HG02763 (cell line): ENCODE measurements at regions not wholly inside any gene's neighbourhood (a gene's known extent, or its start where the extent isn't known, plus 50 kb on each side); places are given as distances from the start of the nearest gene placed in this dataset.

Experiments used
- ATAC-seq: cut with Tn5 transposase; IDR thresholded peaks from one replicate; pipeline ENCODE4 v1.9.1; 2021; ENCODE audit warnings: mild to moderate bottlenecking, moderate library complexity; ENCODE audit not compliant: unreplicated experiment

DNA sequence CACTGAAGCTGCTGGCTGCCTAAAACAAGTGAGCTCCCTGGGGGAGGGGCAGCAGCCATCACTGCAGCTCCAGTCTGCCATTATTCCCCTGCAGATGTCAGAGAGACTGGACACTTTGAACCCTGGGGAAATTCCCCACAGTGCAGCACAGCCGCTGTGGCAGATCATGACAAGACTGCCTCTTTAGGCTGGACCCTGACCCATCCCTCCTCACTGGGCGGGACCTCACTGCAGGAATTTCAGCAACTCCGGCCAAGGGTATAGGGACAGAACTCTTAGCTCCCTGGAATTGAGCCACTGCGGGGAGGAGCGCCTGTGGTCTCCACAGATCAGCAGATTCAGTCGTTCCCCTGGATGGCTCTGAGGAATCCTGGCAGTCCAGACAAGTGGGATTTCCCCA, 964.6 kb downstream of the BRINP3 start:
- ATAC-seq = no peak

DNA sequence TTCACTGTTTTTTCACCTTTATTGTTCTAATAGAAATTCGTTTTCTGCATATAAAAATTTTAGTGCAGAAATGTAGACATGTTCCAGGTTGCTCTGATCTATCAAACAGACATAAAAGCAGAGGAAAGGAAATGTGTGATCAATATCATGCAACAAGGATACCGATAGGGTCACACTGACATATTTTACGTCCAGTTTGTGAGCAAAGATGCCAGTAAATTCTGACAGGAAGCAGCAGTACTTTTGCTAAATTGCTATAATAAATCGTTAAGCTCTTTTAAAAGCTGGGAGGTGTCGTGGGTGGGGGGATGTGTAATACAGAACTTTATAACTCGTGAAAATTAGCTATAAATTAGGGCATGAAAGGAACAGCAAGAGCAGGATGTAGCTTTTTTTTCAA, 955.2 kb downstream of the BRINP3 start:
- no peak for ATAC-seq

DNA sequence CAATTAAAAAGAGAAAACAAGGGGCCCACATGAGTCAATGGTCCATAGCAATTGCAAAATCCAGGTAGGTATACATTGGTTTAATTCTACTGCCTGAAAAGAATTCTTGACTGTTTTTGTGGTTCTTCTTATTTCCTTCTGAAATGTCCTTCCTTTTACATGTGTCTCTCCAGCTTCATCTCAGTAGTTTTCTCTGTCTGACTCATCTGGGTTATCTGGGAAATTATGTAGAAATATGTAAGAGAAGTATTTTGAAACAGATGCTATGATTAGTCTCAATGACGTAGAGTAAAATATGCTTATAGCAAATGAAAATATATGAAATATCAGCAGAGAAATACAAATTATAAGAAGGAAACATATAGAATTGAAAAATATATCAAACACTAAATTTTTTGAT, 953.2 kb downstream of the BRINP3 start:
- ATAC-seq = no peak

DNA sequence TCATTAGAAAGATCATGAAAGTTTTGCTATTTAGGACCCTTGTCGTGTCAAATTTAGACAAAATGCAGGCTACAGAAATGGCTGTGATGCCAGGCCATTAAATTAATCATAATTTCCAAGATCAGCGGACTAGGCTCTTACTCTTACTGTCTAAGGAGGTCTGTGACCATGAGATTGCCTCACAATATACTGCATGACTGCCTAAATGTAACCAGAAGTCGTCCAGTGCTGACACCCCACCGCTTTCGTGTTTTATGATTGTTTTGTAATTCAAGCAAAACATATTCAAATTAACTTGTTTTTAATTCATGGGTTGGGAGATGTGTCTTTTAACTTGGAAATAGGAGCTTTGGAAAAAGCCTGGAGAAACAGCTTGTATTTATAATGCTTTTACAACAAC, 947.5 kb downstream of the BRINP3 start:
- ATAC-seq = no peak

DNA sequence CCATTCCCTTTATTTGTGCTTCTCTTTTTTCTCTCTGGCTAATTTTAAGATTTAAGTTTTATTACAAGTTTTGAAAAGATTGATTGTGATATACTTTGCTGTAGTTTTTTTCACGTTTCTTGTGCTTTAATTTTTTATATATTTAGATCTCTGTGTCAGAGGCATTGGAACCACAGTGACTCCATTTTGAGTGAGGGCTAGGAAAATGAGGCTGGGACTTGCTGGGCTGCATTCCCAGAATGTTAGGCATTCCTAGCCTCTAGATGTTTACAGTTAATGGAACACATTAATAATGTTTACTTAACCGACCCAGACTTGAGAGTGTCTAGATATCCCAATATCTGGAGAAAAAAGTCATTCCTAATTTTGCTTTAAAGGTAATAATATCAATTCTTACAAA, 939.4 kb downstream of the BRINP3 start:
- no peak for ATAC-seq

DNA sequence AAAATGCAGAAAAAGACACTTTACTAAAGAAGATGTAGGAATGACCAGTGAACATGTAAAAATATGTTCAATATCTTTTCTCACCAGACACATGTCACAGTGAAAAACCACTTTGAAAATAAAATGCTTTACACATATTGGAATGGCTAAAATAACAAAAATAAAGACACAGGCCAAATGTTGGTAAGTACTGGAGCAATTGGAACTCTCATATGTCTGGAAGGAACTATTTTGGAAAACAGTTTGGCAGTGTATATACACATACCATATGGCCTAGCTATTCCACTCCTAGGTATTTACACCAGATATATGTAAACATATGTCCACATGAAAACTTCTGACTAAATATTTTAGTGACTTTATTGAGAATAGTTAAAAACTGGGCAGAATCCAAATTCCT, 927.2 kb downstream of the BRINP3 start:
- ATAC-seq = no peak

DNA sequence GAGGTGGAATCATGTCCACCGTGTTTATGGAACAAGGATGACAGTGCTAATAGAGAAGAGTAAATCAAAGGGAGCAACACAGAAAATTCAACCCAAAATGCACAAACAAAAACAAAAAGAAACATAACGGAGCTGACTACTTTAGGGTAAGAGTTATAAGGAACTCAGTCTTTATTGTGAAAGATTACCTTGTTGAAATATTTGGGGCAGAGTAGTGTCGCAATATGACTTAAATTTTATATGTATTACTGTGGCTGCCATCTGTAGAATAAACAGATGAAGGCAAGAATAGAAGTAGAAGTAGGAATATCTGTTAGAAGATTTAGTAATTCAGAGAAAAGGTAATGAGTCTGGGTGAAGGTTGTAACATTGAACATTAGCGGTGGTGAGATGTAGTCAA, 913.9 kb downstream of the BRINP3 start:
- no peak for ATAC-seq

DNA sequence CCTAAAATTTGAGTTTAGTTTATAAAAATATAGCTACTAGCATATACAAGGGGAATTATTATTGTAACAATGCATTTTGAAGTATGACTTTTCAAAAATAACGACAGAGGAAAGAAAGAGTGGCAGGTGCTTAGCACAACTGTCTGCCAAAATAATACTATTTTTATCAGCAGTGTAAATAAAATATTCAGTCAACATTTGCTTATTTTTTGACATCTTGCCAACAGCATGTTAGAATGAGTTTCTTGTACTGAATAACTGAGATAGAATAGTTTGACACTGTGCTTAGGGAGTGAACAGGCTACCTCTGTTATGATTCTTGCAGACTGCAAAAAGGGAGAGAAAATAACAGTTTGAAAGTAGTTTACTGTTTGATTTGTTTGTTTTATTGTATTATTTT, 909.8 kb downstream of the BRINP3 start:
- no peak for ATAC-seq

DNA sequence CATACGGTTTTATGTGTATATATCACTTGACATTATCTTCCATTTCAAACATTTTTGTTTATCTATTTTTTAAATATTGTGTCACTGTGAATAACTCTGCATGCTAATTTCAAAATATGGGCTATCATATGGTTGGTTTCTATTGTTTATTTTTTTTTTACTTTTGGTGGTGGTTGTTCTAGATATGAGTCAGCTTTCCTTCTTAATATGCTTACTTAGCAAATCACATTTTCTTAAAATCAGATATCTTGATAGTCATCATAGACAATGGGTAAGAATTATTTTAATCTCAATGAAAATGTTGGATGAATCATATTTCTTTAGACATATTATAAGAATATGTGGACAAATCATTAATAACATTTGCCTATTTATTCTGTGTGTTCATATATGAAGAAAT, 881.5 kb downstream of the BRINP3 start:
- no peak for ATAC-seq

DNA sequence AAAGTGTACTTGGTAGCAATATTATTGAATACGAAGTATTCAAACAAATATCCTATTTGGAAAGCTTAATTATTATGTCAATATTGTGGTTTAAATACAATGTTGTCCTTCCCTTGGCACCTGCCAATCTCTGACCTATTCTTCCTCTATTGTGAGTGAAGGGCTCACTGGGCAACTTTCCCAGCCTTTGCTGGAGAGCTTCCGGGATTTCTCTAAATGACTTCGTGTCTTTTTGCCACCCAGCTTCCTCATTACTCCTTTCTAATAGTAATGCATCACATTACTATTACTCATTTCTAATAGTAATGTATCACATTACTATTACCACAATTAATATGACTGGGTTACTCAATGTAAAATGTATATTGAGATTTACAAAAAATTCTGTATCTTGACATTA, 880.6 kb downstream of the BRINP3 start:
- no peak for ATAC-seq

DNA sequence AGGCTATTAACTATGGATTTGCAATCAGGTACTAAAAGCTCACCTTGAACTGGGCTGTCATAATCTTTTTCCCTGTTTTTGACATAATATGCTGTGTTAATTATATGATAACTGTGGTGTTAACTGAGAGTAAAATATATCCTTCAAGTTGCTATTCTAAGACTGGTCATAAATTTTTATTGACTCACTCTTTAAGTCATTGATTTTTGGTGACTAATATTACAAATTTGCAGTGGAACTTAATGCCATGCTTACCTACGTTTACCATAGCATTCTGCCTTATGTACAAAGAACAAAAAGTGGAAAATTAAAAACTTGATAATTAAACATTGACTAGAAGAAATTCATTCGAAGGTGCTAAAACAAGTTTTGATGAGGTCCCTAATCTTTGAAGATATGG, 872.4 kb downstream of the BRINP3 start:
- no peak for ATAC-seq

DNA sequence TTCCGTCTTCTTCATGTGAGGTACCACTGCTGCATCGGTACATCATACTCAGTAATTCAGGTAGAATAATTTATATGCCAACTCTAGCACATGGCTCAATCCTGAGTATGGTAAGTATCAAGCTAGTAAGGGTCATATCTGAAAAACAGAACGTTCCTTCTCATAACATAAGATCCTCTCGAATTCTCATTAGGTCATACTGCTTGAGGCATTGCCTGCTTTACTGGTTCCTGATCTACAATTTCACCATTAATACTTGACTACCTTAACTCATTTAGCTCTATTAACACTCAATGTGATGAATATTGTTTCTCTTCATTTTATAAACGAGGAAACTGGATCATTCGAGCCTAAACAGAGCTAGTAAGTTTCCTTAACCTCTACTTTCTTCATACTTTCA, 871.6 kb downstream of the BRINP3 start:
- ATAC-seq = no peak

DNA sequence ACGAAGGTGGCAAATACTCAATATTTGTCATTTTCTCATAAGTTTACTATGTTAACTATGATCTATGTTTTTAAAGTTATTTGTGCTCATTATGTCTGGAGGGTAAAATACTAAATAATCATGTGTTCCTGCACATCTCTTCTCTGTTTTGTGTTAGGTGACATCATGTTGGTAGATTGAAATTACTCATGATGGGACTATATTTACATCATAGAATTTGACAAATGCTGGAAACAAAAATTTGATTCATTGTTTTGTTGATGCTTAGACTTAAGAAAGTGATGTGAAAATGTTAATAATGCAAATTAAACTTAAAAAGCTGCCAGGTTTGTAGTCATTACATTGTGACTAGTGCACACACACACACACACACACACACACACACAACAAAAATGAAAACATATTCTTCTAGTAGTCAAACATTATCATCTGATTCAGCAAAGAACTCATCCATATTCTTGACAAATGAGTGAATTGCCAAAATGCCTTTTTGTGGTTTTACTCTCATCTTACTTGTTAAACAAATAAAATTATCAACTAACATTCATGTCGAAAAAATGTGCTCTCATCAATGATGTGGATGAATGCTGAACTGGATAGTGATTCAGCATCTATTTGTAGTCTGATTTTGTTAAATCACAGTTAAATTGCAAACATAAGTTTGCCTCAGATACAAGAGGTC, 870.7 kb downstream of the BRINP3 start:
- ATAC-seq = no peak

DNA sequence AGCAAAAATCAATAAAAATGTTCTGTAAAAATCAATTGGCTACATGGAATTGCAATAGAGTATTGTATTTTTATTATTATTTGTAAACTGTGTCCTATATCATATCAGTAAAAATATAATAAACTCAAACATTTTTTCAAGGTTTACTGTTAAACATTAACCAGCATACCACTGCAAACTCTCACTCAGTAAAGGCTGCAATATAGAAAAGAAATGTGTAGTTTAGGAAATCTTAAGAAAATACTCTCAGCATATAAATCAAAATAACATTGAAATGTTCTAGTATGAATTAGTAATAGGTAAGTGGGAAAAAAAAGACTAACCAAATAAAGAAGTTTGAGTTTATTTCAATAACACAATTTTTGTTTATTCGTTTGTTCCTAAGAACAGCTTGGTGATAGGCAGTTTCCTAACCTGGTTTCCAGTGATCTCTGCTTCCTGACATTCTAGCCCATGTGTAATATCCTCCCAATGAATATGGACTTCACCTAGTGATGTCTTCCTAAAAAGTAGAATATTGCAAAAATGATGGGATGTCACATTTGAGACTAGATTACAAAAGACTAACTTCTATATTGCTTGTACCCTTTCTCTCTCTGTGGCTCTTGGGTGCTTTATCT, 870.1 kb downstream of the BRINP3 start:
- no peak for ATAC-seq

DNA sequence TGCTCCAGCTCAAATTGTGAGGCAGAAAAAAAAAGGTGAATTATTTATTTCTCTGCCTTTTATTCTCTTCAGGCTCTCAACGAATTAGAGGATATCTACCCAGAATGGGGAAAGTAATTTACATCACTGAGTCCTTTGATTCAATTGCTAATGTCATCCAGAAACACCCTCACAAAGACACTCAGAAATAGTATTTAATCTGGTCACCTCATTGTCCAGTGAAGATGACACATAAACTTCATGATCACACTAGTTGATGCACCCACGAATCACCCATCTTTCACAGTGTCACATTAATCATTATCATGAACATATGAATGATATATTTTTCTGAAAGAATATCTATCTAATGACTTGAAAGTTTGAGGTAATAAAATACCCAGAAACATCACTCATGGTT, 868.5 kb downstream of the BRINP3 start:
- no peak for ATAC-seq

DNA sequence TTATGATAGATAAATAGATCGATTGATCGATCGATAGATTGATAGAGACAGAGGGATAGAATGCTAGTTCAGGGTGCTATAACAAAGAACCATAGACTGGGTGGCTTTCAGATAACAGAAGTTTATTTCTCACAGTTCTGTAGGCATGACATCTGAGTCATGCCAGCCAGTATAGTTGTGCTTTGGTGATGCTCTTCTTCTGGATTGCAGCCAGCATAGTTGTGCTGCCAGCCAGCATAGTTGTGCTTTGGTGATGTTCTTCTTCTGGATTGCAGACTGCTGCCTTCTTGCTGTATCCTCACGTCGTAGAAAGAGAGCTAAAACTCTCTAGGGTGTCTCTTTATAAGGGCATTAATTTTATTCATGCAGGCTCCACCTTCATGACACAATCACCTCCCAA, 860.8 kb downstream of the BRINP3 start:
- ATAC-seq = no peak

DNA sequence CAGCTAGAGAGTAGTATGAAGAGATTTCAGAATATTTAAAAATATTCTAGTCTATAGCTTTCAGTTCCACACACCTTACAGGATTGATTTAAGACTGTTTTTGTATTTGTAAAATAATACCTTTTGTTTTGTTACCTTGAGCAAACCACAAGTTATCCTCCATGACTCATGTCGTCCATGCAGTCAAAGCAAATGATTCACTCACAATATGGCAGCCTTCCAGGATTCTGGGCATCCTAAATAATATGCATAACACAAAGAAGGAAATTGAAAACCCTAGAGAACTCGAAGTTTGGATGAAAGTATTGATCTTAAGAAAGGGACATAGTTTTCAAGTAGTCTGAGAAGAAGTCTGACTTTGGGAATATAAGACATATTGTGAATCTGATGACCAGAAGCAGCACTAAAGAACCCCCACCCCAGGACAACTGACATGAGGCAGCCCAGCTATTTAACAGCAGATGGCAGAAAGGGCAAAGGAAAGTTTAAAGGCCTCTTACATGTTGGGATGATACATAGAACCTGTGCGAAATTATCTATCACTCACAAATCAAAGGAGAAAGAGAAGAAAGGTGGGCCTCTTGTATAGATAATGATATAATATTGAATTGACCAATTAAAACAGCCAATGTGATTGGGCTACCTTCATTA, 857.9 kb downstream of the BRINP3 start:
- ATAC-seq = no peak

DNA sequence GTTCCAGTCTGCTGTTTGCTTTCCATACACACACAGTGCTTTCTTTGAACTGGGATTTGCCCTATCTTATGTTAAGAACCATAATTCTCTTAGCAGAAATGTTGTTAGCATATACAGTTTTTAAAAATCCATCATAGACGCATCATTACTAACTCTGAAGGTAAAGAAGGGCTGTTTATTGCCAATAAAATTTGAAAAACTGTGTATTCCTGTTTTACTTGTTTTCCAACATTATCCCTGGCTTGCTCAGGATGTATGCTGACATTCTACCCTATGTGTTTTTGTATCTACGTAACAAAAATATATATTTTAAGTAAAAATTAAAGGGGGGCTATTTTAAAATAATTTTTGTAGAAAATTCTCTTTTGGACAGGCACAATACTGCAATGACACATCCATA, 857.2 kb downstream of the BRINP3 start:
- ATAC-seq = no peak

DNA sequence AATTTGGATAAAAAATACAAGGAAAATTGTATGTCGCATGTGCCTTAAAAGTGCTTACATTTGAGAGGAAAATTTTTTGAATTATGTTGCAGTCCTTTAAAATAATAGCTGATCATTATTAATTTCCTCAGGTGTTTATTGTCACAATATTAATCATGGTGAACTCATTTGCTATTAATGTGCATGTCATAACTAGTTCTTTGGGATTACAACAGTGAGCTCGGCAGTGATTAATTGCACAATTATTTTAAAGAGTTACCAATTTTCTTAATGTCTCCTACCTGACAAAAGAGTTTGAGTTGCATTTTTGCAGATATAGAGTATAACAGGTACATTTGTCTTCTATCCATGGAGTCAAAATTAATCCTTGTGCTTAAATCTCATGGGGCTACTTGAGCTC, 854.3 kb downstream of the BRINP3 start:
- no peak for ATAC-seq

DNA sequence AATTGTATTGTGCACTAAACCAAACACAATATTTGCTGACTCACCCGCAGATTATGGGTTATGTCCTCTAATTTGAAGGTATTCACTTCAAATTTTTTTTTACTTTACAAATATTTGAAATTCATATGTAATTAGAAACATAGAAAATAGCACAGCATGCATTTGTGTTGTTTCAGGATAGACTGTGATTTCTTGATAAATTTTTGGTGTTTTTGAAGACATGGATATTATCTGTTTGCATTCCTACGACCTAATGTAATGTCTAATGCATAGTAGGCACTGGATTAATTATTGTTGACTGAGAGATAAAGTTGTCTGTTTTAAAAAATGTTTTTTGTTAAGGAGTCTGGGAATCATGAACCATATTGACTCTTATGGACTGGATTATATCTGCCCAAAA, 850.2 kb downstream of the BRINP3 start:
- ATAC-seq = no peak

DNA sequence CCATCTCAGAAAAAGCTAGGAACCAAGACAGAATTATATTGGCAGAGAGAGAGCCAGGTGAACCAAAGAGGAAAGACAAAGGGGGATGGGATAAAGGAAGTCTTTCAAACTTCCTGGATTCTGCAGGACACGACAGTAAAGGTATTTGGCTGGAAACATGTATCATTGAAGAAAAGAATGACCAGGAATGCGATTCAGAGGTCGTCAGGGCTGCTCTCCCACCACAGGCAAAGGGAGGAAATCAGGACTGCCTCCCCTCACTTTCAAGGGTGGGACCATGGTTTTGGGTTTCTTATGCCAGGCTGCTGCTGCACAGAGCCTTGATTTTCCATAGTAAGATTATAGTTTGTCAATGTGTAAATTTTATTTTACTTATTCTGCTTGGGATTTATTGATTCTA, 848.8 kb downstream of the BRINP3 start:
- ATAC-seq = no peak

DNA sequence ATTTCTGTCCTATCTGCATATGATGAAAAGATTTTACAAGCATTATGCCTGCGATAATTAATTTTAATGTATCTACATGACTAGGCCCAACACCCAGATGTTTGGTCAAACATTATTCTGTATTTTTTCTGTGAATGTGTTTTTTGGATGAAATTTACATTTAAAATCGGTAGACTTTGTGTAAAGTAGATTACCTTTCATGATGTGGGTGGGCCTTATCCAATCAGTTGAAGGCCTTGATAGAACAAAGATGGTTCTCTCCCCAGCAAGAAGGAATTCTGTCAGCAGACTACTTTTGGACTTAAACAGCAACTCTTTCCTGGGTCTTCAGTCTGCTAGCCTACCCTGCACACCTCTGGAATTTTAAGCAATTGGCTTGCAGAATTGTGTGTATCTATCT, 844.0 kb downstream of the BRINP3 start:
- no peak for ATAC-seq

DNA sequence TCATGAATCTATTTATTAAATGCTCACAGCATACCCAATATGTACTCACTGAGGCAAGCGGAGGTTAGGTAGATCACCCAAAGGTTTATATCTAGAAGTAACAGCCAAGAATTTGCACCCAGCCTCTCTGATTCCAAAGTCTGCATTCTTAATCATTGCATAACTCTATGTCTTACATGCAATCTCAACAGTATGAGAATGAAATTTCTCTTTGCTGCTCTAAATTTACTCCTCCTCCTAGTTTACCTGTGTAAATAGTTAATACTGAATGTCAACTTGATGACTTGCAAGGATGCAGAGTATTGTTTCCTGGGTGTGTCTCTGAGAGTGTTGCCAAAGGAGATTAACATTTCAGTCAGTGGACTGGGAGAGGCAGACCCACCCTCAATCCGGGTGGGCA, 840.6 kb downstream of the BRINP3 start:
- no peak for ATAC-seq
